A673 (cell line): ENCODE measurements at regions not wholly inside any gene's neighbourhood (a gene's known extent, or its start where the extent isn't known, plus 50 kb on each side); places are given as distances from the start of the nearest gene placed in this dataset.
A peak's percentile ranks its signal among the peaks of the same experiment; 100 is the strongest.

ENCODE experiments used
- BruUV-seq: library from RNA; stranded (reverse); fragments of 400-500 nt; replicated peaks from 2 replicates; lab custom pipeline; 2021; lab: Mats Ljungman, UMichigan
- CTCF ChIA-PET: fragments of 300-600 bp; sonication (Branson Sonifier 250); formaldehyde crosslinking; loops from one replicate; lab custom pipeline; 2022; ENCODE audit warnings: antibody characterized with exemption; lab: Charles Lee
- POLR2A ChIA-PET: fragments of 300-600 bp; sonication (Branson Sonifier 250); formaldehyde crosslinking; loops from one replicate; lab custom pipeline; 2022; ENCODE audit warnings: antibody characterized with exemption; ENCODE audit not compliant: low non-redundant PET; lab: Charles Lee
- DNase-seq: peaks from one replicate; pipeline ENCODE4 v3.0.0-alpha.2; 2015; ENCODE audit warnings: low spot score
- H3K27ac ChIP-seq: fragments of 200-600 bp; sonication (generic); 2 replicates; pipeline ENCODE4 v1.5.1; 2016; ENCODE audit warnings: mixed run types, low read depth, mild to moderate bottlenecking, mixed read lengths, antibody characterized with exemption, low read length; ENCODE audit not compliant: poor library complexity, severe bottlenecking
- H3K27me3 ChIP-seq: fragments of 200-600 bp; sonication (generic); replicated peaks from 2 replicates; pipeline ENCODE4 v1.6.1; 2017; ENCODE audit warnings: mixed run types, low read depth, mild to moderate bottlenecking, mixed read lengths, antibody characterized with exemption, low read length; ENCODE audit not compliant: insufficient read depth, poor library complexity
- H3K36me3 ChIP-seq: fragments of 200-600 bp; sonication (generic); 2 replicates; pipeline ENCODE4 v1.6.1; 2016; ENCODE audit warnings: mixed run types, mild to moderate bottlenecking, mixed read lengths, antibody characterized with exemption, low read length; ENCODE audit not compliant: insufficient read depth, poor library complexity, severe bottlenecking
- H3K4me1 ChIP-seq: fragments of 200-600 bp; sonication (generic); 2 replicates; pipeline ENCODE4 v1.6.1; 2017; ENCODE audit warnings: mixed run types, mild to moderate bottlenecking, mixed read lengths, antibody characterized with exemption, low read length; ENCODE audit not compliant: insufficient read depth, poor library complexity, severe bottlenecking
- H3K4me3 ChIP-seq: fragments of 200-600 bp; sonication (generic); 2 replicates; pipeline ENCODE4 v1.5.1; 2016; ENCODE audit warnings: low read depth, mixed run types, mild to moderate bottlenecking, mixed read lengths, low read length; ENCODE audit not compliant: poor library complexity, severe bottlenecking
- H3K9me3 ChIP-seq: fragments of 200-600 bp; sonication (generic); 2 replicates; pipeline ENCODE4 v1.6.1; 2016; ENCODE audit warnings: mixed run types, low read depth, mild to moderate bottlenecking, mixed read lengths, antibody characterized with exemption, low read length; ENCODE audit not compliant: poor library complexity, severe bottlenecking
- EZH2 ChIP-seq: fragments of 200-600 bp; sonication (generic); IDR thresholded peaks from 2 replicates; pipeline ENCODE4 v1.6.1; 2017; ENCODE audit warnings: borderline replicate concordance, low read depth, mild to moderate bottlenecking, mixed read lengths, antibody characterized with exemption, low read length; ENCODE audit not compliant: poor library complexity, severe bottlenecking
- intact Hi-C: fragments of 100-400 bp; cut with micrococcal nuclease; formaldehyde crosslinking; loops from one replicate; pipeline ENCODE4 v1.10.0; 2022; ENCODE audit not compliant: unreplicated experiment
- TF ChIP-seq, protein P1 (sequence below): fragments of 300-800, 200-600 bp; sonication (generic); conservative IDR thresholded peaks from 2 replicates; pipeline ENCODE4 v1.5.1; 2017; ENCODE audit warnings: low read depth, mild to moderate bottlenecking, antibody characterized with exemption, low read length, moderate library complexity, mixed read lengths

- H3K27me3 ChIP-seq, result peaks cover 61% of the 10 kb centered on the region
- H3K4me1 ChIP-seq, result no peaks in the 10 kb centered on the region
- ChIA-PET POLR2A (no interaction called here), CTCF (no interaction called here)
- no peak overlapping the region for H3K27ac ChIP-seq
- intact Hi-C loops, result no loop called here
- TF ChIP-seq, protein P1, sequence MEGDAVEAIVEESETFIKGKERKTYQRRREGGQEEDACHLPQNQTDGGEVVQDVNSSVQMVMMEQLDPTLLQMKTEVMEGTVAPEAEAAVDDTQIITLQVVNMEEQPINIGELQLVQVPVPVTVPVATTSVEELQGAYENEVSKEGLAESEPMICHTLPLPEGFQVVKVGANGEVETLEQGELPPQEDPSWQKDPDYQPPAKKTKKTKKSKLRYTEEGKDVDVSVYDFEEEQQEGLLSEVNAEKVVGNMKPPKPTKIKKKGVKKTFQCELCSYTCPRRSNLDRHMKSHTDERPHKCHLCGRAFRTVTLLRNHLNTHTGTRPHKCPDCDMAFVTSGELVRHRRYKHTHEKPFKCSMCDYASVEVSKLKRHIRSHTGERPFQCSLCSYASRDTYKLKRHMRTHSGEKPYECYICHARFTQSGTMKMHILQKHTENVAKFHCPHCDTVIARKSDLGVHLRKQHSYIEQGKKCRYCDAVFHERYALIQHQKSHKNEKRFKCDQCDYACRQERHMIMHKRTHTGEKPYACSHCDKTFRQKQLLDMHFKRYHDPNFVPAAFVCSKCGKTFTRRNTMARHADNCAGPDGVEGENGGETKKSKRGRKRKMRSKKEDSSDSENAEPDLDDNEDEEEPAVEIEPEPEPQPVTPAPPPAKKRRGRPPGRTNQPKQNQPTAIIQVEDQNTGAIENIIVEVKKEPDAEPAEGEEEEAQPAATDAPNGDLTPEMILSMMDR, result no peak
- no peak for TF ChIP-seq EZH2
- no peak overlapping the region for H3K4me3 ChIP-seq
- no peaks in the 10 kb centered on the region for H3K36me3 ChIP-seq
- DNase-seq, result no peak
- BruUV-seq, result no TSS peak
- H3K9me3 ChIP-seq, result peaks cover 10% of the 10 kb centered on the region
Observed at GRCh38 chr11:131299598-131300438, 70.6 kb upstream of the NTM start.

DNA sequence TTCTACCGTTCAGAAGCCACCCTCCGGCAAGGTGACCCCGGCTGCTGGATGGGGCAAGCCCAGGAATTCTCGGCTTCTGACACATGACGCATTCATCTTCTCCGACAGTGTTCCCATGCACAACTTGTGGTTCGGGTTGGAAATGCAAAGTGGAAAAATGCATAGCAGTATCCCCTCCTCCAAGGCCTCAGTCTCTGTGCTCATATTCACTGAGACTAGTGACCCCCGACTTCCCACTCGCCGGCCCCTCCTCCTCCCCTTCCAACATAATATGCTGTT lies 70.0 kb upstream of the NTM start:
- POLR2A ChIA-PET, result no interaction called here
- no peaks in the 10 kb centered on the region for H3K4me1 ChIP-seq
- peaks cover 65% of the 10 kb centered on the region for H3K27me3 ChIP-seq
- no peak overlapping the region for H3K4me3 ChIP-seq
- intact Hi-C loops, result no loop called here
- TF ChIP-seq, protein P1, result no peak
- peak; percentile 52 for TF ChIP-seq EZH2
- no TSS peak for BruUV-seq
- H3K36me3 ChIP-seq, result no peaks in the 10 kb centered on the region
- CTCF ChIA-PET, result no interaction called here
- H3K9me3 ChIP-seq, result peaks cover 10% of the 10 kb centered on the region
- DNase-seq, result no peak
- H3K27ac ChIP-seq, result no peak overlapping the region

GRCh38 chr11:131301306-131301705 lies 69.1 kb upstream of the NTM start:
- POLR2A ChIA-PET, result no interaction called here
- no peak for DNase-seq
- H3K4me1 ChIP-seq, result no peaks in the 10 kb centered on the region
- H3K27ac ChIP-seq, result no peak overlapping the region
- intact Hi-C loops, result no loop called here
- BruUV-seq, result no TSS peak
- TF ChIP-seq, protein P1, result no peak
- no peak for TF ChIP-seq EZH2
- H3K36me3 ChIP-seq, result no peaks in the 10 kb centered on the region
- no peak overlapping the region for H3K4me3 ChIP-seq
- peaks cover 10% of the 10 kb centered on the region for H3K9me3 ChIP-seq
- H3K27me3 ChIP-seq, result peaks cover 67% of the 10 kb centered on the region
- CTCF ChIA-PET, result no interaction called here
